Gastroesophageal sphincter (tissue), 3 donors: ENCODE measurements at regions not wholly inside any gene's neighbourhood (a gene's known extent, or its start where the extent isn't known, plus 50 kb on each side); places are given as distances from the start of the nearest gene placed in this dataset.

Experiments
- CTCF ChIP-seq, 4 experiments: fragments of 200-600 bp in 2 of 4; fragments of 450-650 bp in 2 of 4; sonication (generic) in 1 of 4; IDR thresholded peaks; one replicate each; pipeline ENCODE4 v1.5.1; 2017 to 2019; ENCODE audit warnings: antibody characterized with exemption in 4 of 4, mild to moderate bottlenecking in 2 of 4, moderate library complexity in 2 of 4
- POLR2A ChIP-seq, 2 donors: fragments of 450-650 bp; IDR thresholded peaks; one replicate each; pipeline ENCODE4 v1.6.1; 2017; ENCODE audit warnings: antibody characterized with exemption in 2 of 2, mild to moderate bottlenecking in 2 of 2, moderate library complexity in 1 of 2
- POLR2AphosphoS5 ChIP-seq: sonication (generic); formaldehyde crosslinking; IDR thresholded peaks from one replicate; pipeline ENCODE4 v1.6.1; 2017; ENCODE audit warnings: antibody characterized with exemption

DNA sequence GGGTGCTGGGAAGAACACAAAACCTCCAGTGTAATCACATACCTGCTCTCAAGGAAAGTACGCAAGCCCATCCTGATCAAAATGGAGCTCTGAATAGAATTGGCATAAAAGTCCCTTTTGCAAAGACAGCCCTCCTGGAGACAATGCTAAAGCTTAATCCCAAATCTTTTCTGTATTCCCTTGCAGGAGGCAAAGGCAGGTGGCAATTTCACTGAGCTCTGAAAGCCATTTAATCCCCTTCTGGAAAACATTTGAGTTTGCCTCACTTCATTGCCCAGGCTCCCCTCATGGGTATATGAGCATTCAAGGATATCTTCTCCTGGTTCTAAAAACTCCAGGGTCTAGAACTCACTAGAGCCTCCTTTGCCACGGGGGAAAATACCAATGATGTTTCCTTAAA is 310.2 kb upstream of the CNR1 start:
- TF ChIP-seq CTCF (IDR thresholded peaks at IDR 0.05) (no peak), POLR2A (IDR thresholded peaks at IDR 0.05) (no peak), POLR2AphosphoS5 (no peak)
